GM21576 (cell line): ENCODE measurements at regions not wholly inside any gene's neighbourhood (a gene's known extent, or its start where the extent isn't known, plus 50 kb on each side); places are given as distances from the start of the nearest gene placed in this dataset.

Experiments
- ATAC-seq: cut with Tn5 transposase; IDR thresholded peaks from one replicate; pipeline ENCODE4 v1.9.1; 2021; ENCODE audit warnings: mild to moderate bottlenecking, moderate library complexity; ENCODE audit not compliant: unreplicated experiment

GRCh38 chr1:243944429-243945160, 94.6 kb upstream of the AKT3 start:
- ATAC-seq = no peak

GRCh38 chr1:243943671-243944428, 93.8 kb upstream of the AKT3 start:
- no peak for ATAC-seq

GRCh38 chr1:243942196-243943150, 92.4 kb upstream of the AKT3 start:
- ATAC-seq = no peak

GRCh38 chr1:243940451-243940850, 90.4 kb upstream of the AKT3 start:
- no peak for ATAC-seq

- ATAC-seq = no peak
Measured at GRCh38 chr1:243939167-243939848, 89.3 kb upstream of the AKT3 start.

GRCh38 chr1:243938208-243938607, 88.2 kb upstream of the AKT3 start:
- ATAC-seq = no peak

GRCh38 chr1:243933495-243933894, 83.5 kb upstream of the AKT3 start:
- ATAC-seq = no peak

GRCh38 chr1:243931957-243932356, 81.9 kb upstream of the AKT3 start:
- no peak for ATAC-seq

- no peak for ATAC-seq
Measured at GRCh38 chr1:243930822-243931671, 81.0 kb upstream of the AKT3 start.

- no peak for ATAC-seq
Measured at GRCh38 chr1:243927381-243927780, 77.3 kb upstream of the AKT3 start.

- ATAC-seq = no peak
Measured at GRCh38 chr1:243926803-243927245, 76.8 kb upstream of the AKT3 start.

GRCh38 chr1:243926299-243926698, 76.3 kb upstream of the AKT3 start:
- no peak for ATAC-seq

- no peak for ATAC-seq
Measured at GRCh38 chr1:243924588-243925349, 74.7 kb upstream of the AKT3 start.

- no peak for ATAC-seq
Measured at GRCh38 chr1:243924188-243924587, 74.1 kb upstream of the AKT3 start.

GRCh38 chr1:243923292-243924171, 73.5 kb upstream of the AKT3 start:
- no peak for ATAC-seq

- no peak for ATAC-seq
Measured at GRCh38 chr1:243921111-243921510, 71.1 kb upstream of the AKT3 start.

- no peak for ATAC-seq
Measured at GRCh38 chr1:243917863-243918565, 68.0 kb upstream of the AKT3 start.
